ENCODE measurements at regions not wholly inside any gene's neighbourhood (a gene's known extent, or its start where the extent isn't known, plus 50 kb on each side); places are given as distances from the start of the nearest gene placed in this dataset.

GRCh38 chr18:22468554-22468891, 50.8 kb upstream of the CTAGE1 start:
- TF ChIP-seq CTCF (IDR thresholded peaks at IDR 0.05) = no peak
- TF ChIP-seq POLR2A (IDR thresholded peaks at IDR 0.05) = no peak

Measured in adrenal gland (tissue), 5 donors.